Liver (tissue), 7 donors: ENCODE measurements at regions not wholly inside any gene's neighbourhood (a gene's known extent, or its start where the extent isn't known, plus 50 kb on each side); places are given as distances from the start of the nearest gene placed in this dataset.
A peak's percentile ranks its signal among the peaks of the same experiment; 100 is the strongest.

ENCODE experiments used
- DNase-seq: peaks from one replicate; pipeline ENCODE4 v3.0.0-alpha.2; 2017; ENCODE audit warnings: low spot score
- H3K27ac ChIP-seq, 2 donors: one replicate each; pipeline ENCODE4 v1.7.0; 2013; ENCODE audit warnings: inconsistent platforms in 2 of 2, low read length in 2 of 2, control low read depth in 1 of 2, low read depth in 1 of 2, mild to moderate bottlenecking in 1 of 2
- H3K27me3 ChIP-seq, 4 donors: one replicate each; pipeline versions ENCODE4 v1.6.1 to v1.7.0; 2013; ENCODE audit warnings: low read length in 3 of 4, inconsistent platforms in 1 of 4, mild to moderate bottlenecking in 1 of 4, moderate library complexity in 1 of 4; ENCODE audit not compliant: control insufficient read depth in 4 of 4, insufficient read depth in 4 of 4
- H3K36me3 ChIP-seq, 4 donors: one replicate each; pipeline versions ENCODE4 v1.6.1 to v1.7.0; 2013; ENCODE audit warnings: low read length in 3 of 4, mild to moderate bottlenecking in 3 of 4, low read depth in 1 of 4, moderate library complexity in 1 of 4; ENCODE audit not compliant: control insufficient read depth in 4 of 4, insufficient read depth in 3 of 4
- H3K4me1 ChIP-seq, 4 donors: one replicate each; pipeline versions ENCODE4 v1.6.1 to v1.7.0; 2013; ENCODE audit warnings: low read length in 3 of 4, mild to moderate bottlenecking in 3 of 4, moderate library complexity in 1 of 4; ENCODE audit not compliant: control insufficient read depth in 4 of 4, insufficient read depth in 4 of 4
- H3K4me3 ChIP-seq, 3 donors: one replicate each; pipeline versions ENCODE4 v1.6.1 to v1.7.0; 2013; ENCODE audit warnings: low read length in 3 of 3, control low read depth in 1 of 3, low read depth in 1 of 3, mild to moderate bottlenecking in 1 of 3
- H3K9ac ChIP-seq, 2 donors: one replicate each; pipeline ENCODE4 v1.7.0; 2013; ENCODE audit warnings: low read length in 2 of 2, mild to moderate bottlenecking in 2 of 2, moderate library complexity in 2 of 2, control low read depth in 1 of 2, low read depth in 1 of 2
- H3K9me3 ChIP-seq, 4 donors: one replicate each; pipeline versions ENCODE4 v1.6.1 to v1.7.0; 2013; ENCODE audit warnings: low read length in 3 of 4; ENCODE audit not compliant: control insufficient read depth in 4 of 4
- EGR1 ChIP-seq, 2 donors: IDR thresholded peaks; 2 replicates each; pipeline ENCODE4 v1.6.1; 2016 to 2018; ENCODE audit warnings: antibody characterized with exemption in 2 of 2, low read depth in 2 of 2
- FOXA1 ChIP-seq: IDR thresholded peaks from 2 replicates; pipeline ENCODE4 v1.6.1; 2016; ENCODE audit warnings: antibody characterized with exemption
- FOXA2 ChIP-seq: IDR thresholded peaks from 2 replicates; pipeline ENCODE4 v1.6.1; 2016; ENCODE audit warnings: antibody characterized with exemption
- GABPA ChIP-seq, 2 donors: IDR thresholded peaks in 1 of 2; conservative IDR thresholded peaks in 1 of 2; 2 replicates each; pipeline ENCODE4 v1.6.1; 2016; ENCODE audit warnings: antibody characterized with exemption in 2 of 2, mild to moderate bottlenecking in 1 of 2, moderate library complexity in 1 of 2
- HNF4A ChIP-seq, 2 donors: conservative IDR thresholded peaks; 2 replicates each; pipeline ENCODE4 v1.6.1; 2016; ENCODE audit warnings: antibody characterized with exemption in 2 of 2, mild to moderate bottlenecking in 2 of 2
- HNF4G ChIP-seq: IDR thresholded peaks from 2 replicates; pipeline ENCODE4 v1.6.1; 2016; ENCODE audit warnings: antibody characterized with exemption
- JUND ChIP-seq, 2 donors: IDR thresholded peaks; 2 replicates each; pipeline ENCODE4 v1.6.1; 2016; ENCODE audit warnings: antibody characterized with exemption in 2 of 2
- NR2F2 ChIP-seq: IDR thresholded peaks from 2 replicates; pipeline ENCODE4 v1.6.1; 2016; ENCODE audit warnings: antibody characterized with exemption
- RXRA ChIP-seq, 2 donors: IDR thresholded peaks; 2 replicates each; pipeline ENCODE4 v1.6.1; 2017 to 2018; ENCODE audit warnings: antibody characterized with exemption in 2 of 2, mild to moderate bottlenecking in 1 of 2
- YY1 ChIP-seq: IDR thresholded peaks from 2 replicates; pipeline ENCODE4 v1.6.1; 2016; ENCODE audit warnings: antibody characterized with exemption, mild to moderate bottlenecking
- WGBS: extraction: QIAGEN DNeasy Blood & Tissue Kit; methylation state at CpG from one replicate; pipeline ENCODE4 v1.1.7; 2013; 5-methylcytosine and 5-hydroxymethylcytosine counted together
- TF ChIP-seq, protein P1 (sequence below): IDR thresholded peaks from 2 replicates; pipeline ENCODE4 v1.6.1; 2016; ENCODE audit warnings: antibody characterized with exemption
- TF ChIP-seq, protein P2 (sequence below): IDR thresholded peaks from 2 replicates; pipeline ENCODE4 v1.6.1; 2016; ENCODE audit warnings: antibody characterized with exemption, mild to moderate bottlenecking
- TF ChIP-seq, protein P3 (sequence below): IDR thresholded peaks from 2 replicates; pipeline ENCODE4 v1.6.1; 2016; ENCODE audit warnings: antibody characterized with exemption
- TF ChIP-seq, protein P4 (sequence below): IDR thresholded peaks from 2 replicates; pipeline ENCODE4 v1.6.1; 2016; ENCODE audit warnings: antibody characterized with exemption
- donor health status: healthy.
- donor health status: healthy.
- donor health status: healthy.
- donor health status: healthy.

DNA sequence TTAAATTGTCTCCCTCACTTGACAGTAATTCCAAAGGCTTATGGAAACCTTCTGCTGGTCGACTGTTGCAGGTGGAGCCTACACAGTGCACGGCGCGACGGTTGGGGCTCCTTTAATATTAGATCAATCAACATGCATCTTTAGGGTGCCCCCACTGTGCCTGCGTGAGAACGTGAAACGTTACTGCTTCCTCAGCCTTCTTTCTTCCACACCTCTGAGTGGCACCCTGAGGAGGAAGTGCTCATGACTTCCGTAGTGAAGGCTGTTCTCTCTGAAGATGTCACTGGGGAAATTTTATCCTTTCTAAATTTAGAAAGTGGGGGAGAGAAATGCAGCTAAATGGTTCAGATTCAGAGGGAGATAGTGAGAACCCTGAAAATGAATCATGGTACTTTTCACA lies 184.0 kb upstream of the ZFP42 start (continued):
- TF ChIP-seq, protein P1, sequence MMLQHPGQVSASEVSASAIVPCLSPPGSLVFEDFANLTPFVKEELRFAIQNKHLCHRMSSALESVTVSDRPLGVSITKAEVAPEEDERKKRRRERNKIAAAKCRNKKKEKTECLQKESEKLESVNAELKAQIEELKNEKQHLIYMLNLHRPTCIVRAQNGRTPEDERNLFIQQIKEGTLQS: no peak
- TF ChIP-seq NR2F2 (no peak), FOXA1 (no peak), RXRA (IDR thresholded peaks at IDR 0.05) (no peak), YY1 (no peak)

DNA sequence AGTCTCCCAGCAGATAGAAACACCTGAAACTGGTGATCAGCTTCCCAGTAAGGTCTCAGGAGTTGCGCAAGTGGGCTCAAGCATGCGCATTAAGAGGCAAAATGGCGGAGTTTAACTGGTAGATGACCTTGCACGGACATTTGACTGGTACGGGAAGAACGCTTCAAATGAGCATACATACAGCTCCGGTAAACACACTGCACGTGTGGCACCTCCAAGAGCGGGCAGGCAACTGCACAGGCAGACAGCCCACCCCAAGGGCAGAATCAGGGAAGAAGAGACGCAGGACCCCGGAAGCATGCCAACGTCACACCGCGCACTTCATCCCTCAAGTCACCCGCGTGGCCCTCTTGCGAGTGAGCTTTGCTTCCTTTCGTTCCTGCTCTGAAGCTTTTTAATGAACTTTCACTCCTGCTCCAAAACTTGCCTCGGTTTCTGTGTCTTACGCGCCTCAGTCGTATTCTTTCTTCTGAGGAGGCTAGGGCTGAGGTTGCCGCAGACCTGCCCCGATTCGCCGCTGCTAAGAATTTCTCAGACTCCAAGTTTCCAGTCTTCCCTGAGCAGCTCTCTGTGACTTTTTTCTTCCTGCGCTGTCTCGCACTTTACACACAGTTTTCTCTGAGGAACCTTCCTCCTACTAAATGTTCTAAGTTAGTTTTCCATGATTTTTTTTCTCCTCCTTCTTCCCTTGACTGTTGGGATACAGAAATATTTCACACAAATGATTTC lies 180.7 kb upstream of the ZFP42 start:
- no peak for DNase-seq
- 64% methylated on average over 28 of the region's 28 CpGs for WGBS
- no peaks in the 10 kb centered on the region for H3K9me3 ChIP-seq
- H3K9ac ChIP-seq: no peak overlapping the region
- TF ChIP-seq HNF4G: no peak
- TF ChIP-seq YY1: peak; percentile 90
- TF ChIP-seq GABPA (IDR thresholded peaks at IDR 0.05 in 1 of 2, conservative IDR thresholded peaks at IDR 0.05 in 1 of 2): no peak
- no peaks in the 10 kb centered on the region for H3K4me1 ChIP-seq
- H3K27me3 ChIP-seq: no peaks in the 10 kb centered on the region
- H3K36me3 ChIP-seq: no peaks in the 10 kb centered on the region
- H3K4me3 ChIP-seq: peak overlapping the region in 1 of 3 donors; percentile 28
- H3K27ac ChIP-seq: no peak overlapping the region

DNA sequence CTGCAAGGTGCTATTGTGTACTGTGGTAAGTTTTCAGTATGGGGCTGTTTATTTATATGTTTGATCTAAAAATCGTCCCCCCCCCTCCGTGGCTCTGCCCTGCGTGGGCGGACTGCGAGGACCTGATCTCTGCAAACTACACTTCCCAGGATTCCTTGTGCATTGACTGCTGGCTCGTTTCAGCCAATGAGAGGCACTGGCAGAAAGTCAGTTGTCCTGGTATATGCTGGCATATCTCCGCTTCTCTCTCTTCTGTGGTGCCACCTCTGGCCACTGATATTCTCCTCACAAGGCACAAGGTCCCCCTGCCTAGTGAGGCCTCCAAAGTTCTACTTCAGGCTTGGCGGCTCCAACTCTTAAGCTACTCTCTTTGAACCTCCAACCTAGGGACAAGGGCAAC lies 168.8 kb upstream of the ZFP42 start:
- no peaks in the 10 kb centered on the region for H3K36me3 ChIP-seq
- TF ChIP-seq, protein P2, sequence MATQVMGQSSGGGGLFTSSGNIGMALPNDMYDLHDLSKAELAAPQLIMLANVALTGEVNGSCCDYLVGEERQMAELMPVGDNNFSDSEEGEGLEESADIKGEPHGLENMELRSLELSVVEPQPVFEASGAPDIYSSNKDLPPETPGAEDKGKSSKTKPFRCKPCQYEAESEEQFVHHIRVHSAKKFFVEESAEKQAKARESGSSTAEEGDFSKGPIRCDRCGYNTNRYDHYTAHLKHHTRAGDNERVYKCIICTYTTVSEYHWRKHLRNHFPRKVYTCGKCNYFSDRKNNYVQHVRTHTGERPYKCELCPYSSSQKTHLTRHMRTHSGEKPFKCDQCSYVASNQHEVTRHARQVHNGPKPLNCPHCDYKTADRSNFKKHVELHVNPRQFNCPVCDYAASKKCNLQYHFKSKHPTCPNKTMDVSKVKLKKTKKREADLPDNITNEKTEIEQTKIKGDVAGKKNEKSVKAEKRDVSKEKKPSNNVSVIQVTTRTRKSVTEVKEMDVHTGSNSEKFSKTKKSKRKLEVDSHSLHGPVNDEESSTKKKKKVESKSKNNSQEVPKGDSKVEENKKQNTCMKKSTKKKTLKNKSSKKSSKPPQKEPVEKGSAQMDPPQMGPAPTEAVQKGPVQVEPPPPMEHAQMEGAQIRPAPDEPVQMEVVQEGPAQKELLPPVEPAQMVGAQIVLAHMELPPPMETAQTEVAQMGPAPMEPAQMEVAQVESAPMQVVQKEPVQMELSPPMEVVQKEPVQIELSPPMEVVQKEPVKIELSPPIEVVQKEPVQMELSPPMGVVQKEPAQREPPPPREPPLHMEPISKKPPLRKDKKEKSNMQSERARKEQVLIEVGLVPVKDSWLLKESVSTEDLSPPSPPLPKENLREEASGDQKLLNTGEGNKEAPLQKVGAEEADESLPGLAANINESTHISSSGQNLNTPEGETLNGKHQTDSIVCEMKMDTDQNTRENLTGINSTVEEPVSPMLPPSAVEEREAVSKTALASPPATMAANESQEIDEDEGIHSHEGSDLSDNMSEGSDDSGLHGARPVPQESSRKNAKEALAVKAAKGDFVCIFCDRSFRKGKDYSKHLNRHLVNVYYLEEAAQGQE: no peak
- TF ChIP-seq NR2F2: no peak
- TF ChIP-seq GABPA (IDR thresholded peaks at IDR 0.05 in 1 of 2, conservative IDR thresholded peaks at IDR 0.05 in 1 of 2): no peak
- TF ChIP-seq, protein P3, sequence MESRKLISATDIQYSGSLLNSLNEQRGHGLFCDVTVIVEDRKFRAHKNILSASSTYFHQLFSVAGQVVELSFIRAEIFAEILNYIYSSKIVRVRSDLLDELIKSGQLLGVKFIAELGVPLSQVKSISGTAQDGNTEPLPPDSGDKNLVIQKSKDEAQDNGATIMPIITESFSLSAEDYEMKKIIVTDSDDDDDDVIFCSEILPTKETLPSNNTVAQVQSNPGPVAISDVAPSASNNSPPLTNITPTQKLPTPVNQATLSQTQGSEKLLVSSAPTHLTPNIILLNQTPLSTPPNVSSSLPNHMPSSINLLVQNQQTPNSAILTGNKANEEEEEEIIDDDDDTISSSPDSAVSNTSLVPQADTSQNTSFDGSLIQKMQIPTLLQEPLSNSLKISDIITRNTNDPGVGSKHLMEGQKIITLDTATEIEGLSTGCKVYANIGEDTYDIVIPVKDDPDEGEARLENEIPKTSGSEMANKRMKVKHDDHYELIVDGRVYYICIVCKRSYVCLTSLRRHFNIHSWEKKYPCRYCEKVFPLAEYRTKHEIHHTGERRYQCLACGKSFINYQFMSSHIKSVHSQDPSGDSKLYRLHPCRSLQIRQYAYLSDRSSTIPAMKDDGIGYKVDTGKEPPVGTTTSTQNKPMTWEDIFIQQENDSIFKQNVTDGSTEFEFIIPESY: no peak
- TF ChIP-seq HNF4A (conservative IDR thresholded peaks at IDR 0.05): no peak
- no peak for TF ChIP-seq YY1
- no peak for TF ChIP-seq JUND (IDR thresholded peaks at IDR 0.05)
- TF ChIP-seq FOXA2: no peak
- no peak for TF ChIP-seq FOXA1
- TF ChIP-seq, protein P4, sequence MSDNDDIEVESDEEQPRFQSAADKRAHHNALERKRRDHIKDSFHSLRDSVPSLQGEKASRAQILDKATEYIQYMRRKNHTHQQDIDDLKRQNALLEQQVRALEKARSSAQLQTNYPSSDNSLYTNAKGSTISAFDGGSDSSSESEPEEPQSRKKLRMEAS: no peak
- TF ChIP-seq, protein P1: no peak
- no peak for TF ChIP-seq EGR1 (IDR thresholded peaks at IDR 0.05; ENCODE audit: low read depth in 2 of 2)
- no peak overlapping the region for H3K4me3 ChIP-seq
- H3K27me3 ChIP-seq: no peaks in the 10 kb centered on the region
- no peak overlapping the region for H3K9ac ChIP-seq
- 61% methylated on average over 8 of the region's 8 CpGs for WGBS
- H3K27ac ChIP-seq: no peak overlapping the region
- no peaks in the 10 kb centered on the region for H3K4me1 ChIP-seq
- H3K9me3 ChIP-seq: no peaks in the 10 kb centered on the region
- DNase-seq: no peak
